ENCODE measurements at regions not wholly inside any gene's neighbourhood (a gene's known extent, or its start where the extent isn't known, plus 50 kb on each side); places are given as distances from the start of the nearest gene placed in this dataset.

- Mint-ChIP-seq H3K36me3 (ENCODE audit: unreplicated experiment) (no peaks in the 10 kb centered on the region), H3K27ac (ENCODE audit: unreplicated experiment) (no peak overlapping the region), H3K4me1 (ENCODE audit: low read depth, unreplicated experiment) (peaks cover 6% of the 10 kb centered on the region), H3K27me3 (ENCODE audit: unreplicated experiment) (no peaks in the 10 kb centered on the region), H3K9me3 (ENCODE audit: unreplicated experiment) (no peaks in the 10 kb centered on the region), H3K4me3 (ENCODE audit: unreplicated experiment) (no peak overlapping the region)
- TF ChIP-seq CTCF (IDR thresholded peaks at IDR 0.05; ENCODE audit: partially characterized antibody, unreplicated experiment) = no peak
- no peak for DNase-seq
These were observed 287.0 kb upstream of the STXBP5 start for GRCh38 chr6:146917182-146917581.

- no peak overlapping the region for H3K4me3 Mint-ChIP-seq (ENCODE audit: unreplicated experiment)
These were observed 286.2 kb upstream of the STXBP5 start for GRCh38 chr6:146917979-146918378.

GRCh38 chr6:146919017-146919416 lies 285.2 kb upstream of the STXBP5 start:
- no peaks in the 10 kb centered on the region for H3K36me3 Mint-ChIP-seq (ENCODE audit: unreplicated experiment)
- TF ChIP-seq CTCF (IDR thresholded peaks at IDR 0.05; ENCODE audit: partially characterized antibody, unreplicated experiment) = no peak
- no peaks in the 10 kb centered on the region for H3K27me3 Mint-ChIP-seq (ENCODE audit: unreplicated experiment)
- DNase-seq = no peak
- H3K4me3 Mint-ChIP-seq (ENCODE audit: unreplicated experiment) = no peak overlapping the region
- H3K9me3 Mint-ChIP-seq (ENCODE audit: unreplicated experiment) = no peaks in the 10 kb centered on the region
- no peak overlapping the region for H3K27ac Mint-ChIP-seq (ENCODE audit: unreplicated experiment)
- peaks cover 2% of the 10 kb centered on the region for H3K4me1 Mint-ChIP-seq (ENCODE audit: low read depth, unreplicated experiment)

More at GRCh38 chr6:146917979-146918378, 286.2 kb upstream of the STXBP5 start:
- Mint-ChIP-seq H3K36me3 (ENCODE audit: unreplicated experiment) (no peaks in the 10 kb centered on the region), H3K4me1 (ENCODE audit: low read depth, unreplicated experiment) (peaks cover 6% of the 10 kb centered on the region), H3K9me3 (ENCODE audit: unreplicated experiment) (no peaks in the 10 kb centered on the region), H3K27ac (ENCODE audit: unreplicated experiment) (no peak overlapping the region), H3K27me3 (ENCODE audit: unreplicated experiment) (no peaks in the 10 kb centered on the region)
- no peak for DNase-seq
- TF ChIP-seq CTCF (IDR thresholded peaks at IDR 0.05; ENCODE audit: partially characterized antibody, unreplicated experiment) = no peak

- H3K27me3 Mint-ChIP-seq (ENCODE audit: unreplicated experiment) = no peaks in the 10 kb centered on the region
- no peaks in the 10 kb centered on the region for H3K9me3 Mint-ChIP-seq (ENCODE audit: unreplicated experiment)
- H3K4me3 Mint-ChIP-seq (ENCODE audit: unreplicated experiment) = no peak overlapping the region
- no peaks in the 10 kb centered on the region for H3K36me3 Mint-ChIP-seq (ENCODE audit: unreplicated experiment)
- TF ChIP-seq CTCF (IDR thresholded peaks at IDR 0.05; ENCODE audit: partially characterized antibody, unreplicated experiment) = no peak
- H3K4me1 Mint-ChIP-seq (ENCODE audit: low read depth, unreplicated experiment) = no peaks in the 10 kb centered on the region
- DNase-seq = no peak
- H3K27ac Mint-ChIP-seq (ENCODE audit: unreplicated experiment) = no peak overlapping the region
These were observed 280.9 kb upstream of the STXBP5 start for GRCh38 chr6:146923205-146923833.

- H3K4me1 Mint-ChIP-seq (ENCODE audit: low read depth, unreplicated experiment) = no peaks in the 10 kb centered on the region
- no peaks in the 10 kb centered on the region for H3K9me3 Mint-ChIP-seq (ENCODE audit: unreplicated experiment)
- TF ChIP-seq CTCF (IDR thresholded peaks at IDR 0.05; ENCODE audit: partially characterized antibody, unreplicated experiment) = no peak
- H3K27me3 Mint-ChIP-seq (ENCODE audit: unreplicated experiment) = no peaks in the 10 kb centered on the region
- no peak overlapping the region for H3K27ac Mint-ChIP-seq (ENCODE audit: unreplicated experiment)
- no peaks in the 10 kb centered on the region for H3K36me3 Mint-ChIP-seq (ENCODE audit: unreplicated experiment)
- no peak for DNase-seq
- H3K4me3 Mint-ChIP-seq (ENCODE audit: unreplicated experiment) = no peak overlapping the region
These were observed 278.4 kb upstream of the STXBP5 start for GRCh38 chr6:146925846-146926245.
